ENCODE measurements at regions not wholly inside any gene's neighbourhood (a gene's known extent, or its start where the extent isn't known, plus 50 kb on each side); places are given as distances from the start of the nearest gene placed in this dataset.

GRCh38 chr2:180753809-180754761 is 226.3 kb upstream of the UBE2E3 start:
- peak; percentile 66 for DNase-seq (ENCODE audit: low read depth, low spot score)

DNA sequence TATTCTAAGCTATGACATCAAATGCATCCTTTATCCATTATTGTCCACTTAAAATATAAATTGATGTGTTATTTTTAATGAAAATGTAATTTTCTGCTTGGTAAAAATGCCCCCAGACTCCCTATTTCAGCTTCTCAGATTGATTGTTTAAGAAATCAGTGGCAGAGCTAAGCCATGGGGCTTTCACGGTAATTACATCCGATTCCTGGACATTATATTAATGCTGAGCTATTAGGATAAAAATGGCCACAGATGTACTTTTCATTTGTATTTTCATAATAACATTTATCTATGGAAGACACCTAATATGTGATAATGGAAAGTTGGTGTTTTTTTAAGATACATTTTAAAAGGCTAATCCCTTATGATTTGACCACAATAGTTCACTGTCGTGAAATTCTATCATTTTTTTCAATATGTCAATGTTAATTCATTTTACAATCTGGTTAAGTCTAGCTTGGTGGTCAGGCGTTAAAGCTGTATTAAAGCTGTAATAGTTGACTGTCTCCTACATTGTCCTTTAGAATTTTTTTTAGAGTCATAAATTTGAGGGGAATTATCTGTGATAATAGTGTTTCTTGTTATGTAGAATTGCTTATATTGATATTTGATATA is 229.0 kb upstream of the UBE2E3 start:
- H3K4me3 ChIP-seq (ENCODE audit: low read depth, low read length) = no peak overlapping the region
- no peak for DNase-seq (ENCODE audit: low read depth, low spot score)
- TF ChIP-seq, protein P1, sequence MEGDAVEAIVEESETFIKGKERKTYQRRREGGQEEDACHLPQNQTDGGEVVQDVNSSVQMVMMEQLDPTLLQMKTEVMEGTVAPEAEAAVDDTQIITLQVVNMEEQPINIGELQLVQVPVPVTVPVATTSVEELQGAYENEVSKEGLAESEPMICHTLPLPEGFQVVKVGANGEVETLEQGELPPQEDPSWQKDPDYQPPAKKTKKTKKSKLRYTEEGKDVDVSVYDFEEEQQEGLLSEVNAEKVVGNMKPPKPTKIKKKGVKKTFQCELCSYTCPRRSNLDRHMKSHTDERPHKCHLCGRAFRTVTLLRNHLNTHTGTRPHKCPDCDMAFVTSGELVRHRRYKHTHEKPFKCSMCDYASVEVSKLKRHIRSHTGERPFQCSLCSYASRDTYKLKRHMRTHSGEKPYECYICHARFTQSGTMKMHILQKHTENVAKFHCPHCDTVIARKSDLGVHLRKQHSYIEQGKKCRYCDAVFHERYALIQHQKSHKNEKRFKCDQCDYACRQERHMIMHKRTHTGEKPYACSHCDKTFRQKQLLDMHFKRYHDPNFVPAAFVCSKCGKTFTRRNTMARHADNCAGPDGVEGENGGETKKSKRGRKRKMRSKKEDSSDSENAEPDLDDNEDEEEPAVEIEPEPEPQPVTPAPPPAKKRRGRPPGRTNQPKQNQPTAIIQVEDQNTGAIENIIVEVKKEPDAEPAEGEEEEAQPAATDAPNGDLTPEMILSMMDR (IDR thresholded peaks at IDR 0.05; ENCODE audit: low read depth, low read length) = no peak
- in situ Hi-C loops (cut with HindIII; ENCODE audit: low sequenced_read_pairs) = no loop called here

More at GRCh38 chr2:180753809-180754761, 226.3 kb upstream of the UBE2E3 start:
- H3K4me3 ChIP-seq (ENCODE audit: low read depth, low read length) = no peak overlapping the region
- TF ChIP-seq, protein P1 (IDR thresholded peaks at IDR 0.05; ENCODE audit: low read depth, low read length) = no peak
- in situ Hi-C loops (cut with HindIII; ENCODE audit: low sequenced_read_pairs) = no loop called here

GRCh38 chr2:180747728-180748127 is 232.7 kb upstream of the UBE2E3 start:
- in situ Hi-C loops (cut with HindIII; ENCODE audit: low sequenced_read_pairs) = no loop called here
- DNase-seq (ENCODE audit: low read depth, low spot score) = peak; percentile 16
- TF ChIP-seq, protein P1 (IDR thresholded peaks at IDR 0.05; ENCODE audit: low read depth, low read length) = no peak
- no peak overlapping the region for H3K4me3 ChIP-seq (ENCODE audit: low read depth, low read length)

DNA sequence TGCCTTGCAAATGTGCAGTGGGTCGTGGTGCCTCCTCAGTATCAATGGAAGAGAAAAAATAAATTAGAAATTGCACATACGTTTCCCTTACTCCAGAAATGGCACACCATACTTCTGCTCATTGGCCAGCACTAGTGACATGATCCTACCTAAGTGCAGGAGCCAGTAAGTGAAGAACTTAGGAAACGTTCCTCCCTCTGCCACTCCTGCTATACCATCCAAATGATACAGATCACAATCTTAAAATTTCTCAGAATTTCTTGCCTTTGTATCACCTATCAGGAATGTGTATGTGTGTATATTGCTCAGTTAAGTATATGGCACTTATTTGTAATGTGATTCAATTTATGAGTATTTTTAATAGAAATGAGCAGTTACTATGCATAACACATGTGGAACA is 237.0 kb upstream of the UBE2E3 start:
- in situ Hi-C loops (cut with HindIII; ENCODE audit: low sequenced_read_pairs) = no loop called here
- TF ChIP-seq, protein P1 (IDR thresholded peaks at IDR 0.05; ENCODE audit: low read depth, low read length) = no peak
- no peak overlapping the region for H3K4me3 ChIP-seq (ENCODE audit: low read depth, low read length)
- DNase-seq (ENCODE audit: low read depth, low spot score) = no peak

DNA sequence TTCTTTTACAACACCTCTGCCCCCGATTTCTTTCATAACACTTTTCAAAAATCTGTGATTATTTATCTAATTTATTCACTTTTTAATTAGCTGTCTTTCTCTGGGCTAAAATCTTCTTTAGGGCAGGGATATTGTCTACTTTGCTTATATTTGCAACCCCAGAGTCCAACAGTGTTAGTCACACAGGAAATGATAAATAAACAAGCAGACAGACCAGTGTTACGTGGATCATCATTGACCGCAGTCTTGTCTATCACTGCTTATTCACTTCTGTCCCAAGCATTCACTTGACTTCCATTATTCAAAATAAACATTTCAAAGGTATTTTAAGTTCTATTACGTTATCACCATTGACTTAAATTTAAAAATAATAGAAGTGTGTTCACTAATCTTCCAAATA is 237.6 kb upstream of the UBE2E3 start:
- TF ChIP-seq, protein P1 (IDR thresholded peaks at IDR 0.05; ENCODE audit: low read depth, low read length) = no peak
- DNase-seq (ENCODE audit: low read depth, low spot score) = peak; percentile 61
- in situ Hi-C loops (cut with HindIII; ENCODE audit: low sequenced_read_pairs) = no loop called here
- no peak overlapping the region for H3K4me3 ChIP-seq (ENCODE audit: low read depth, low read length)

DNA sequence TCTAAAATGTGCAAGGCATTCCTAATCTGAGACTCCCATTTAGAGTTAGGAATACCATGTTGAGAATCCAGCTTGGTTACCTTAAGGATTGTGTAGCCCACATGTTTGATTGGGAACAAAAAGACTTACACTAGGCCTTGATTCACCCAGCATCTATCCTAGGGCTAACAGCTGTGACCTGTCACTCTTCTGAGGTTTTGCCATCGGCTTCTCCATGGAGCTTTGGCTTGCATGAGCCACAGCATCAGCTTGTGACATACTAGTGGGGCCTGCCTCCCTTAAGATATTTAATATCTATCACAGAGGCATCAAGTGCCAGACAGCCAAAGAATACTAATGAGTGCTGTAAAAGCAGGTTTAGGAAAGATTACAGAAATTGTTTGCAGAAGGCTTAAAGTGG is 241.3 kb upstream of the UBE2E3 start:
- in situ Hi-C loops (cut with HindIII; ENCODE audit: low sequenced_read_pairs) = no loop called here
- no peak for DNase-seq (ENCODE audit: low read depth, low spot score)
- H3K4me3 ChIP-seq (ENCODE audit: low read depth, low read length) = no peak overlapping the region
- TF ChIP-seq, protein P1 (IDR thresholded peaks at IDR 0.05; ENCODE audit: low read depth, low read length) = no peak

Measured in astrocyte of the spinal cord (primary cell).